ENCODE measurements at regions not wholly inside any gene's neighbourhood (a gene's known extent, or its start where the extent isn't known, plus 50 kb on each side); places are given as distances from the start of the nearest gene placed in this dataset.
"Not testable (repeated sequence)": the region's sequence is repeated elsewhere in the genome, so short reads cannot be mapped to it uniquely, and the experiment has no call there.

DNA sequence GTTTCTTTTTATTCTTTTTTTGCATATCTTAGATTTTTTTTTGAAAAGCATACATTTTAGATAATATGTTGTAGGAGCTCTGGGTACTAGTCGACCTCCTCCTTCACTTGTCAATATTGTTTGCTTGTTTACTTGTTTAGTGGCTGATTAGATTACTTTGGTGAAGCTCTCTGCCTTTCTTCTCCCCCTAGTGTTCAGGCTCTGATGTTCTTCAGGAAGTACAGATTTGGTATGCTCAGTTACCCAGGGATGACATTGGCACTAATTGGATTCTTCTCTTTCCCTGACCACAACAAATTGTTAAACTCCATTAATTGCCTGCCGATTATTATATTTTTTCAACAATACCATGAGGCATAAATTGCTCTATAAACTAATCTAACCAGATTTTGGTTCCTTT is 491.2 kb downstream of the SUCLG1 start:
- peak; percentile 7 for DNase-seq (ENCODE audit: low spot score)

DNA sequence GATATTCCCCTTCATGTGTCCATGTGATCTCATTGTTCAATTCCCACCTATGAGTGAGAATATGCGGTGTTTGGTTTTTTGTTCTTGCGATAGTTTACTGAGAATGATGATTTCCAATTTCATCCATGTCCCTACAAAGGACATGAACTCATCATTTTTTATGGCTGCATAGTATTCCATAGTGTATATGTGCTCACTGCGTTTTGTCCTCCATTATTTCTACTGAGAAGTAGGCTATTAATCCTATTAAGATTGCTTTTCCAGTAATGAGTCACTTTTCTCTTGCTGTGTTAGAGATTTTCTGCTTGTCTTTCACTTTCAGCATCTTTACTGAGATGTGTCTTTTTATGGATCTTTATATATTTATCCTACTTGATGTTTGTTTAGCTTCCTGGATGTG is 492.1 kb downstream of the SUCLG1 start:
- not testable (repeated sequence) for DNase-seq (ENCODE audit: low spot score)

DNA sequence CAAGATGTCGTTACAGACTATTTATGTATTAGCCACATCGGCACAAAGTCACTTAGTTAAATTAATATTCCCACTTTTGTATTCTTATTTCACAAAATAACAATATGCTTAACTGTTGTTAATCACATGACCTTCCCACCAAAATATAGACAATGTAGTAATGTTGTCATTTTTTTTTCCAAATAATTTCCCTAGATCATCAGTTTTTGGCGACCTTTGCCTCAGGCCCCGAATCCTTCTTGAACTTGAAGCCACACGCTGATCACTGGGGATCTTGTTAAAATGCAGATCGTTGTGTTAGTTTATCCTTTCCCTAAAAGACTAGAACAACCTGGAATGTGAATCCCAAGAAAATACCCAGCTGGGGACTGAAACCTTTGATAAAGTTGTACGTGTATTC is 497.6 kb downstream of the SUCLG1 start:
- DNase-seq (ENCODE audit: low spot score), result no peak

DNA sequence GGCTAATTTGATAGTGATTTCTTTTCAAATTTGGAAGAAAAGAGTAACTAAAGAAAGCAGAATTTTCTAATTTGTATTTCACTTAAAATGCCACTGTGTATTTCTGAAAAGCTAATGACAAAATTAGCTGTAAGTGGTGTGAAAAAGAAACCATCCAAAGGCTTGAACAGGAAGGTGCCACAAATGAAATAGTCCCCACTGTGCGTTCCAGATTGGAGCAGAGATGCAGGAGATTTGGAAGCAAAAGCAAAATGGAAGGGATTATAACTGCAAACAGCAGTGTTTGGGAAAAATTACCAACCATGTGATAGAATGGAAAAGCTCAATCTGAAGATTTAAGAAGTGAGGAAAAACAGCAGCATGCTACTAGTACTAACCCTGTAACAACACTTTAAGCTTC is 498.7 kb downstream of the SUCLG1 start:
- no peak for DNase-seq (ENCODE audit: low spot score)

DNA sequence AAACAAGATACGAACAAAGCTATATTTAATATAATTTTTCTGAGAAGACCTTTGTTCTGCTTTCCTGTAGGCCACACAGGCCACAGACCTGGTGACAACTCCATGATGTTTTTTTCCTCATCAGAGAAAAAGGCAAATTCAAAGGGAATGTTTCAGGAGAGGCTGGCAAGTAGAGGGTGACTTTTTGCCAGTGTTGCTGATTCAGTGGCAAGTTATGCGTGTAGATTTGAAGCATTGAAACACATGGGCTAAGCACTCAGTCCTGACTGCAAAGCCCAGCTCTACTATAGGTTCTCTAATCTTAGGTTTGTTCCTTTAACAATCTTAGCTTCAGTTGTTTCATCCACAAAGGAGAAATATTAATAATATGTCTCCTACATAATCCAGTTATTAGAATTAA is 499.8 kb downstream of the SUCLG1 start:
- peak; percentile 22 for DNase-seq (ENCODE audit: low spot score)

DNA sequence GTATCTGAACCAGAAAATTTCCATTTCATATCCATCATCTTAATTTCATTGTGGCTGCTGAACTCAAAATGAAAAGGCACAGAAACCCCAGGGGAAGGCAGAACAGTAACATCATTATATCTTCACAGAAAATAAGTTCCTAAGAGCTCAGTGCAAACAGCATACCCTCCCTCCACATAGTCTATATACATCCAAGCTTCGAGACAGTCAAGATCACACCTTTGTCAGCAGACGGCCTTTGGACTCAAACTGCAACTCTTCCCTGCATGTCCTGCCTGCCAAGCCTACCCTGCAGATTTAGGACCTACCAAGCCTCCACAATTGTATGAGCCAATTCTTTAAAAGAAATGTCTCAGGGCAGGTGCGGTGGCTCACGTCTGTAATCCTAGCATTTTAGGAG is 502.1 kb downstream of the SUCLG1 start:
- no peak for DNase-seq (ENCODE audit: low spot score)

DNA sequence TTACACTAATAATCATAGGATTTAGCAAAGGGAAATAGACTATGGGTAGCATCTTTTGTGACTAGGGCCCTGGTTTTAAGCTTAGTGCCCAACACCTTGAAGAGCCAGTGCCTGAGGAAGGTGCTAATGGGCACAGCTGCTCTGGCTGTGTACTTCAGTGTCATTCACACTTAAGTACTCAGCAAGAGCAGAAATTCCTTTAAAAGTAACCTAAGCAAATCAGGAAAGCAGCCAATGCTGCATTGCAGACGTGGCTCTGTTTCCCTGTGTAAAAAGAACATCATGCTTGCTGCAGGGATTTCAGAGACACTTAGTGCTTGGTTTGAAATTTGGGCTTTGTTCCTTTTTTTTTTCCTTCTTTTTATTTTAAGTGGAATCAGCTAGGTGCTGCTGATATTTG is 505.4 kb downstream of the SUCLG1 start:
- no peak for DNase-seq (ENCODE audit: low spot score)

DNA sequence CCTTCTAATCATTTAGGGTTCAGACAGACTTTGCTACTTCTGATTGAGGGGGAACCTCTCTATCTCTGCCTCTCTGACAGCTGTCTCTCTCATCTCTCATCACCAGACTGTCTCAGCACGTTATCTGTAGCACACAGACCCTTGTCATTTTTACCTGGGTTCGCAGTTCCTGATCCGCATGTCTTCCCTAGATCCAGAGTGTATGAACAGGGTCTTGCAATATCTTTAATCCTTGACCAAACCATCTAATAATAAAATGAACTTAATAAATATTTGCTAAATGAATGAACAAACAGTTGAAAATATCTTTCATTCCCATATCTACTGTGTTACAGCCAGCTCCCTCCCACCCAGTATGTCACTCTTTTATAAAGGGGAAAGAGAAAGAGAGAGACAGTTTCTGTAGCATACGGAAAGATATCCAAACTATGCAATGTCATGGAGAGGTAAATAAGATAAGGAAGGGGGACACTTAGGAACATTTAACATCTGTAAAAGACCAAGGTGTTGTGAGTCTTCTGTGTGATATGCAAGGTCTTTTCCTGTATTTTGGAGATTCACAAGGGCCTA is 507.6 kb downstream of the SUCLG1 start:
- no peak for DNase-seq (ENCODE audit: low spot score)

DNA sequence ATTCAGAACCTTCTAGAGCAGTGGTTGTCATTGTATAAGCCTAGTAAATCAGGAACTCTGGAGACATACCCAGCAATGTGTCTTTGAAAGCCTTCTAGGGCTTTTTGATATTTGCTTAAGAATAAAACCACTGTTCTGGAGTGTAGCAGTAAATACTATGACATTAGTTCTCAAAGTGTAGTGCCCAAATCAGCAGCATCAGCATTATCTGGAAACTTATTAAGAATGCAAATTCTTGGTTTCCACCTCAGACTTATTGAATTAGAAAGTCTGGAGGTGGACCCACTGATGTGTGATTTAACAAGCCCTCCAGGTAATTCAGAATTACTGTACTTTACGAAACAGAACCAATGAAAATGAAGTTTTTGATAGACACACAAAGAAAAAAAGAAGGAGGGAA is 509.7 kb downstream of the SUCLG1 start:
- DNase-seq (ENCODE audit: low spot score), result no peak

DNA sequence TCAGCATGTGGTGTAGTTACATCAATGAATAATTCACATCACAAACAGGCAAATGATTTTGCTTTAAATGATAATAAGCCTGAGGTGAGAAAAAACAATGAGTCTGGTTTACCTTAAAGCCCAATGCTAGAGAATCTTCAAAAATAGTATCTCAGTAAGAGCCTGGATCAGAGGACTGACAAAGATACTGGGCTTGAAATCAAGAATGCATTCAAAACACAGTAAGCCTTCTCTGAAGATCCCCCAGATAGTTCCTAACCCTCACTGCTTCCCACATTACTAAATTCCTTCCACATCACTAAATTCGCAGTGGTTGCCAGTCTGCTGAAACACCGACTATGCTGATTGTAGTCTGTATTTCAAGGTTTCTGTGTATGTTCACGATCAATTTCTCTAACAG is 514.9 kb downstream of the SUCLG1 start:
- DNase-seq (ENCODE audit: low spot score), result no peak

DNA sequence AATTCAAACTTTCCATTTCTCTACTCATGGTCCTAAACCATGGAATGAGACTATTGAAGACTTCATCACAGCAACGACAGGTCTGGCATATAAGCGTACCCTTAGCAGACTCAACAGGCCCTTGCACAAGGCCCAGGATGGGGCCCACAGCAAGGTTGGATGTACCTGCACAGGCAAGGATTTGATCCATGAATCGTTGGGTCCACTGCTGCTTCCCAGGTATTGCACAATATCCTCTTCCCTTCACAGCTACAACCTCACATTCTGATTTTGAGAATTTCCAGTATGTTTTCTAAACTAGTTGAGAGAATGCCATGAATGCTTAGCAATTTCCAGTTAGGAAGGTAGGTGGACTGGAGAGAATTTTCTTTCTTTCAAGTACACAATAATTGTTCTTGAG is 515.8 kb downstream of the SUCLG1 start:
- DNase-seq (ENCODE audit: low spot score), result no peak

DNA sequence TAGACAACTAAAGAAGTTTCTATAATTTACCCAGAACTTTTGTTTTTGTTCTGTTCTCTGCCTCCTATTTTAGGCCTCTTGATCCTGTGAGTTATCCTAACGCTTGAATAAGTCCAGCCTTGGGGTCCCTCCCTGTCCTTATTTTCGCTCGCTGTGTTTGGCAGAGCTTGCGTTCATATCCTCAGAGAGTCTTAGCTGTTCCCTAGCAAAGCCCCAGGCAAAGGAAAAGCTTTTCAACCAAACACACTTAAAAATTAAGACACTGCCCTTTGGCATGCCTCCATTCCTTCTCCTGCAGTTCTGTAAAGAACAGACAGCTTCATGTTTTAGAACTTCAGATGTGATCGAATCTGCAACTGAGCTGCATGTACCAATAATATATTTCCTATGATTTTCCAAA is 517.2 kb downstream of the SUCLG1 start:
- DNase-seq (ENCODE audit: low spot score), result no peak

DNA sequence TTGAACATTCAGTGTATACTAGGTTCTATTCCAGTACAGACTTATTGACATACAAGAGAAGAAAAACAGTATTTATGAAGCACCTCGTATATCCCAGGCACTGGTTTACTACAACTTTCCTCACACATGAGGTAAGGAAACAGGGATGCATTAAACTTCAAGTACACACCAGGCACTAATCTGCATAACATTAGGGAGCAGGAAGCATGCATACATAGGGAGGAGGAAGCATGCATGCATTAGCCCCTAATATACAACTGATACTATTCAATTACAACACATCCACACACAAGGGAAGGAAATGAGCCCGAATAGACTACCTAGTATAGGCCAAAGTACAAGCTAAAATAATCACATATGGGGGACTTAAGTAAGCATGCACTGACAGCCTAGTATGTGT is 525.3 kb downstream of the SUCLG1 start:
- no peak for DNase-seq (ENCODE audit: low spot score)

DNA sequence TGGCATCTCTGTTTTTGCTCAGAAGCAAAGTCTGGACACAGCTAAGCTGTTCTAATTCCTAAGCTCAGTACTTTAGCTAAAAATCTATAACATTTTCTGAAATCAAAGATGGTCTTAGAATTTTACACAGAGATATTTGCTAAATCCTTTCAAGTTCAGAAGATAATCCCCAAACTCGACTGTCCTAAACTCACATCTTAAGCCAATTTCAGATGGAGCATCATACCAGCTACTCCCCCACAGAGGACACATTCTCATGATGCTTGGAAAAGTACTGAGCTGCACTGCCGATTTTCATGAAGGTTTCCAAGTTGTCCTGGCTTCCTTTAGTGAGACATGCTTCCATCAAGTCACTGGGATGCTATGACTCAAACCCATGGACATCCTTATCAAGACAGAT is 535.5 kb downstream of the SUCLG1 start:
- DNase-seq (ENCODE audit: low spot score), result no peak

DNA sequence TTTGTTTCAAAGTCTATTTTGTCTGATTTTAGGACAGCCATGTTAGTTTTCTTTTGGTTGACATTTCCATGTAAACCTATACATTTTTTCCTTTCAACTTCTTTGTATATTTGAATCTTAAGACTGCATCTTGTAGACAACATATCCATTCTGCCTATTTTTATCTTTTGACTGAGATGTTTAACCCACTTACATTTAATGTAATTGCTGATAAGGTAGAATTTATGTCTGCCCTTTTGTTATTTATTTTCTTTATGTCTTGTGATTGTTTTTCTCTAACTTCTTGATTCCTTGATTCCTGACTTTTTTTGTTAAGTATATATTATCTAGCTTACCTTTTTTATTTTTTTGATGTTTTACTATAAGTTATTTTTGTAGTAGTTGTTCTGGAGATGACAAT is 542.5 kb downstream of the SUCLG1 start:
- DNase-seq (ENCODE audit: low spot score), result no peak

DNA sequence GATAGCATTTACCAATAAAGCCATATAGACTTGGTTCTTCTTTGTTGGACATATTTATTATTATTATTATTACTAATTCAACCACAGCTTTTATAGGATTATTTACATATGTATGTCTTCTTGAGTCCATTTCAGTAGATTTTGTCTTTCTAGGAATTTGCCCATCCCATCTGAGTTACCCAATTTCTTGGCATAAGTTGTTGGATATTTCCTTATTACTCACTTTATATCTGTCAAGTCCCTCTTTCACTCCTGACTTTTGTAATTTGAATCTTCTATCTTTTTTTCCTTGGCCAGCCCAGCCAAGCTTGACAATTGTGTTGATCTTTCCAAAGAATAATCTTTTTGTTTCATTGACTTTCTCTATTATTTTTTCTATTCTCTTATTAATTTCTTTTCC is 543.7 kb downstream of the SUCLG1 start:
- DNase-seq (ENCODE audit: low spot score), result no peak

DNA sequence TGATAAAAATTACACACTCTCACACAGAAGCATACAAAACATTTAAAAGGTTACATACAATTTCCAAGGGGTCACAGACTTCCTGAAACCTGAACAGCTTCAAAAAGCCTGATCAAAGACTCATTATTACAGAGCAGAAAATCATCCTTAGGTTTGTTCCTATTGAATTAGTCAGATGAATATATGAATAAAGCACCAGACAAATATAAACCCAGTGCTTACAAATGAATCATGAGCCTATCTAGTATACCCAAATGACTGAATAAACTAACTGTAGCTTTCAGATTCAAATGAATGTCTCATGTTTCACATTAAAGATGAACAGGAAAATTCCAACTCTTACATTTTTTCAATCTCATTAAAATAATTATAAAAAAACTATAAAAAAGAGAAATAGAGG is 550.3 kb downstream of the SUCLG1 start:
- DNase-seq (ENCODE audit: low spot score), result no peak

DNA sequence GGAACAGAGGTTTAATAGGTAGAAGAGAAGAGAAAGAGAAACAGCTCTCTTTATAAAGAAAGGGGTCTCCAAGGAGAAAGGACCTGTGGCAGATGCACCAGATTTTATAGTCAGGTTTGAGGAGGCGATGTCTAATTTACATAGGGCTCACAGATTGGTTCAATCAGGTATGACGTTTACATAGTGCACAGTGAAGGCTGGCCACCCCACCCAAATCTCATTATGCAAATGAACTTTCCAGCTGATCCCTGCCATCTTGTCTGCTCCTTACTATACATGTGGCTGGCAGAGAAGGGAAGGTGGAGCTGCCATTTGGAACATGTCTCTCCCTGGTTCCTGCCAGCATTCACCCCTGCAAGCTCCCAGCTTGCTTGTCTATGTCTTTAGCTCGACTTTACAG is 557.8 kb downstream of the SUCLG1 start:
- DNase-seq (ENCODE audit: low spot score), result no peak

DNA sequence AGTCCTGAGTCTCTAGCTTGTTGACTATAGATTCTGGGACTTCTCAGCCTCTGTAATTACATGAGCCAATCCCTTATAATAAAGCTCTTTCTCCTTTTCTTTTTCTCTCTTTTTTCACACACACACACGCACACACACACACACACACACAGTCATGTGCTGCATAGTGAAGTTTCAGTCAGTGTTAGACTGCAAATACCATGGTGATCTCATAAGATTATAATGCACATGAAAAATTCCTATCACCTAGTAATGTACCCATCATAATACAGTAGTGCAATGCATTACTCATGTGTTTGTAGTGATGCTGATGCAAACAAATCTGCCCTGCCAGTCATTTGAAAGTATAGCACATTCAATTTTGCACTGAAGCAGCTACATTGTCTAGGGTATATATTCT is 558.2 kb downstream of the SUCLG1 start:
- DNase-seq (ENCODE audit: low spot score), result no peak

DNA sequence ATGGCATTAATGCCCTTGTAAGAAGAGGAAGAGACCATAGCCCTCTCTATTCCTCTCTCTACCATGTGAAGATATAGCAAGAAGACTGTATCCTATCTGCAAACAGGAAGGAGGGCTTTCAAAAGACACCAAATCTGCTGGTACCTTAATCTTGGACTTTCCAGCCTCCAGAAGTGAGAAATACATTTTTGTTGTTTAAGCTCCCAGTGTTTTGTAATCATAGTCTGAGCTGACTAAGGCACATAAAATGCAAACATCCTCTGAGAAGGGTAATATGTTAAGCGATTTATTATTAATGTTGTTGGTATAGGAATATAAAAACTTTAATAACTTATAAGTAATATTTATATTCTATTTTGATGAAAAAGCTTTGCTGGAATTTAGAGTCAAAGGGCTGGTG is 559.8 kb downstream of the SUCLG1 start:
- no peak for DNase-seq (ENCODE audit: low spot score)

DNA sequence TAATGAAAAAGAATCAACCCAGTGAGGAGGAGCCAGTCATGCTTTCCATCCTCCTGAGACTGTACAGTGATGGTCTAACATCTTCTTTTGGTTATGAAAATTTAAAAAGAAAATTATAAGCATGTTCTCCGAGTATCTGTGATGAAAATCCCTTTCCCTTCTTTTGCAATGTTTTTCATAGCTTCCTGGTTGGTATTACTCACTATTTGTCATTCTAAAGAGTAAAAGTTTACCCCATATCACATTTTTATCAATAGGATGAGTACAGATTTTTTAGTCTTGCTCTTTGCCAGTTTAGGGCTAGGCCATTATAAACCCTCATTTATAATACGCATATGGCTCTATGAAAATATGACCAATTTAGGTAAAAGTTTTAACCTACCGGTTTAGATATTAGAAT is 564.1 kb downstream of the SUCLG1 start:
- DNase-seq (ENCODE audit: low spot score), result no peak

DNA sequence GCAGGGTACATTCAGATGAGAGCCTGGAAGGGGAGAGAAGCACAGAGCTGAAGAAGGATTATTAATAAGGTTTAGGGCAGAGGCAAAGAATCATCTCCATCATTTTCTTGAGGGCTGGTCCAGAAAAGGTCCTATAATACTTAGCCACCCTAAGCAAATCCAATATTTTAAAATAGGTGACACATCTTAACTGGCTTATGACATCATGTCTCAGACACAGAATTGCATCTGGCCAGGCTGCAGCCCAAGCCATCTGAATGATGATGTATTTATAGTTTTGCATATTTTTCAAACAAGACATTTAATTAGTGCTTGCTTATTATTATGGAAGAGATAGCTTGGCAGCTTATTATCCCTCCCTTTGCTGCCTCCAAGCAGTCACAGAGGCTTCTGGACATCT is 571.3 kb downstream of the SUCLG1 start:
- DNase-seq (ENCODE audit: low spot score), result no peak

DNA sequence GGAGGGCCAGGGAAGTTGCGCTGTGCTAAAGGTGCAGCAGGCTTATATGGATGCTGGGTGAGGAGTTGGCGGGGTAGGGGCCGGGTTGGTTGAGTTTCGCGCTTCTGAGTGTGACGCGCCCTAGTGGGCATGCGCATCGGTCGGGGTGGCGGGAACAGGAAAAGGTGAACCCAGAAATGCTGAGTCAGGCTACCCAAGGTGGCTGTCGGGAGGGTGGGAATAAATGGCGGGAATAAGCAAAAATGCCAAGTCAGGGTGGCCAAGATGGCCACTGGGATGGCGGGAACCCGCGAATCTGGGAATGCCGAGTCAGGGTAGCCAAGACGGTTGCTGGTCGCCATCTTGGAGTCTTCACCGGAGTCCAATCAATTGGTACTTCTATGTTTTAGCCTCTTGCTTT is 580.0 kb downstream of the SUCLG1 start:
- no peak for DNase-seq (ENCODE audit: low spot score)

DNA sequence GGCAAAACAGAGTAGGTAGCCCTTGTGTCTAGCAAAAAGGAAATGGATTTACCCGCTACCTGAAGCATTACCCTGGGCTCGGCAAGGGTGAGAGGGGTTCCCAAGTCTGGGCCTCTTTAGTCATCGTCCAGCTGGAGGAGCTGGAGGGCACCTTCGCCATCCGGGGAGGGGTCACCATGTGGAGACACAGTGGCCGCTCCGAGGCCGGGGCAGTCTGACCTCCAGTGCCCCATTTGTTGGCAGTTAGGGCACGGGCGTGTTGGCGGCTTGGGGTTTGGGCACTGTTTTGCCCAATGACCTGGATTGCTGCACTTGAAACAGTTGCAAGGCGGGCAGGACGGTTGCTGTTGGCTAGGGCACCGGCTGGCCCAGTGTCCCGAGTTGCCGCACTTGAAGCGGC is 581.8 kb downstream of the SUCLG1 start:
- not testable (repeated sequence) for DNase-seq (ENCODE audit: low spot score)

Measured in GM03348 (cell line).